Nephron (organoid): ENCODE measurements at regions not wholly inside any gene's neighbourhood (a gene's known extent, or its start where the extent isn't known, plus 50 kb on each side); places are given as distances from the start of the nearest gene placed in this dataset.

Experiments
- H3K27ac Mint-ChIP-seq, 3 experiments: 2 replicates each; pipeline ENCODE4 v1.8.0; 2020; ENCODE audit warnings: mixed read lengths in 3 of 3, mild to moderate bottlenecking in 2 of 3, moderate library complexity in 1 of 3
- H3K27me3 Mint-ChIP-seq: 2 replicates; pipeline ENCODE4 v1.8.0; 2021; ENCODE audit warnings: low read depth, mild to moderate bottlenecking, moderate library complexity, mixed read lengths
- H3K36me3 Mint-ChIP-seq: 2 replicates; pipeline ENCODE4 v1.8.0; 2020; ENCODE audit warnings: low read depth, mixed read lengths
- H3K4me1 Mint-ChIP-seq: 2 replicates; pipeline ENCODE4 v1.8.0; 2020; ENCODE audit warnings: mixed read lengths
- H3K4me3 Mint-ChIP-seq, 3 experiments: 2 replicates each; pipeline ENCODE4 v1.8.0; 2020; ENCODE audit warnings: mild to moderate bottlenecking in 3 of 3, mixed read lengths in 3 of 3, moderate library complexity in 2 of 3
- H3K9me3 Mint-ChIP-seq: 2 replicates; pipeline ENCODE4 v1.8.0; 2020; ENCODE audit warnings: mixed read lengths
- TF ChIP-seq, protein P1 (sequence below), 3 experiments: fragments of 200-600 bp; sonication (generic); IDR thresholded peaks; one replicate each; pipeline ENCODE4 v1.5.0; 2021; ENCODE audit warnings: antibody characterized with exemption in 3 of 3; ENCODE audit not compliant: unreplicated experiment in 3 of 3

DNA sequence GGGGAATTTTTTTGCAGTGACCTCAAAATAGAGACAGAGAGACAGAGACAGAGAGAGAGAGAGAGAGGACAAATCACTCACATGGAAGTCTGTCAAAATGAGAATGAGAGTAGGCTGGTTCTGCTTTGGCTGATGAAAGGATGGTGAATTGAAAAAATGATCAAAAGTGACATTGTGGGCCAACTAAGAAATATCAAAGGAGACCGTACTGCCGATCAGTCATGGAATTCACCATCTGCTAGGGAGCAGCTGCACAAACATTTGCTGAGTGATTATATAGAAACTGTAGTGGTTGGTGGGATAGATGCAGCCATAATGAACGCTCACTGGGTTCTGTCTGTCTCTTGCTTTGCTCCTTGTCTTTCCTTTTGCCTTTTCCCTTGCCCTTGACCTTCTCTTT lies 476.6 kb upstream of the SGCD start:
- no peaks in the 10 kb centered on the region for H3K9me3 Mint-ChIP-seq
- peak overlapping the region; percentile 53 to 87 (median 78) for H3K27ac Mint-ChIP-seq
- H3K4me3 Mint-ChIP-seq = peak overlapping the region in 1 of 3 experiments; percentile 20
- TF ChIP-seq, protein P1, sequence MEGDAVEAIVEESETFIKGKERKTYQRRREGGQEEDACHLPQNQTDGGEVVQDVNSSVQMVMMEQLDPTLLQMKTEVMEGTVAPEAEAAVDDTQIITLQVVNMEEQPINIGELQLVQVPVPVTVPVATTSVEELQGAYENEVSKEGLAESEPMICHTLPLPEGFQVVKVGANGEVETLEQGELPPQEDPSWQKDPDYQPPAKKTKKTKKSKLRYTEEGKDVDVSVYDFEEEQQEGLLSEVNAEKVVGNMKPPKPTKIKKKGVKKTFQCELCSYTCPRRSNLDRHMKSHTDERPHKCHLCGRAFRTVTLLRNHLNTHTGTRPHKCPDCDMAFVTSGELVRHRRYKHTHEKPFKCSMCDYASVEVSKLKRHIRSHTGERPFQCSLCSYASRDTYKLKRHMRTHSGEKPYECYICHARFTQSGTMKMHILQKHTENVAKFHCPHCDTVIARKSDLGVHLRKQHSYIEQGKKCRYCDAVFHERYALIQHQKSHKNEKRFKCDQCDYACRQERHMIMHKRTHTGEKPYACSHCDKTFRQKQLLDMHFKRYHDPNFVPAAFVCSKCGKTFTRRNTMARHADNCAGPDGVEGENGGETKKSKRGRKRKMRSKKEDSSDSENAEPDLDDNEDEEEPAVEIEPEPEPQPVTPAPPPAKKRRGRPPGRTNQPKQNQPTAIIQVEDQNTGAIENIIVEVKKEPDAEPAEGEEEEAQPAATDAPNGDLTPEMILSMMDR (IDR thresholded peaks at IDR 0.05; ENCODE audit: unreplicated experiment in 3 of 3) = no peak
- H3K4me1 Mint-ChIP-seq = peaks cover 38% of the 10 kb centered on the region
- no peaks in the 10 kb centered on the region for H3K36me3 Mint-ChIP-seq
- H3K27me3 Mint-ChIP-seq = no peaks in the 10 kb centered on the region

GRCh38 chr5:155866971-155867370 lies 460.0 kb upstream of the SGCD start:
- H3K9me3 Mint-ChIP-seq = no peaks in the 10 kb centered on the region

GRCh38 chr5:155867522-155868088 lies 459.4 kb upstream of the SGCD start:
- H3K36me3 Mint-ChIP-seq = no peaks in the 10 kb centered on the region
- H3K4me1 Mint-ChIP-seq = peaks cover 11% of the 10 kb centered on the region
- peaks cover 8% of the 10 kb centered on the region for H3K27me3 Mint-ChIP-seq
- no peak overlapping the region for H3K4me3 Mint-ChIP-seq
- TF ChIP-seq, protein P1 (IDR thresholded peaks at IDR 0.05; ENCODE audit: unreplicated experiment in 3 of 3) = no peak
- H3K9me3 Mint-ChIP-seq = no peaks in the 10 kb centered on the region
- no peak overlapping the region for H3K27ac Mint-ChIP-seq

More at GRCh38 chr5:155866971-155867370, 460.0 kb upstream of the SGCD start:
- no peak overlapping the region for H3K27ac Mint-ChIP-seq
- TF ChIP-seq, protein P1 (IDR thresholded peaks at IDR 0.05; ENCODE audit: unreplicated experiment in 3 of 3) = no peak
- H3K4me1 Mint-ChIP-seq = peaks cover 8% of the 10 kb centered on the region
- peaks cover 8% of the 10 kb centered on the region for H3K27me3 Mint-ChIP-seq
- H3K36me3 Mint-ChIP-seq = no peaks in the 10 kb centered on the region
- no peak overlapping the region for H3K4me3 Mint-ChIP-seq

- Mint-ChIP-seq H3K27ac (no peak overlapping the region), H3K36me3 (no peaks in the 10 kb centered on the region), H3K4me3 (no peak overlapping the region), H3K27me3 (peaks cover 8% of the 10 kb centered on the region), H3K4me1 (peaks cover 14% of the 10 kb centered on the region), H3K9me3 (no peaks in the 10 kb centered on the region)
- TF ChIP-seq, protein P1 (IDR thresholded peaks at IDR 0.05; ENCODE audit: unreplicated experiment in 3 of 3) = no peak
Measured at GRCh38 chr5:155870636-155871035, 456.3 kb upstream of the SGCD start.

- no peak overlapping the region for H3K4me3 Mint-ChIP-seq
- H3K4me1 Mint-ChIP-seq = peaks cover 14% of the 10 kb centered on the region
- no peaks in the 10 kb centered on the region for H3K36me3 Mint-ChIP-seq
- H3K27me3 Mint-ChIP-seq = peaks cover 8% of the 10 kb centered on the region
- no peaks in the 10 kb centered on the region for H3K9me3 Mint-ChIP-seq
- TF ChIP-seq, protein P1 (IDR thresholded peaks at IDR 0.05; ENCODE audit: unreplicated experiment in 3 of 3) = no peak
- H3K27ac Mint-ChIP-seq = no peak overlapping the region
Measured at GRCh38 chr5:155871623-155872022, 455.3 kb upstream of the SGCD start.

GRCh38 chr5:155872629-155873220 lies 454.2 kb upstream of the SGCD start:
- Mint-ChIP-seq H3K36me3 (no peaks in the 10 kb centered on the region), H3K27ac (no peak overlapping the region), H3K27me3 (peaks cover 8% of the 10 kb centered on the region), H3K4me3 (no peak overlapping the region), H3K9me3 (no peaks in the 10 kb centered on the region), H3K4me1 (peaks cover 14% of the 10 kb centered on the region)
- TF ChIP-seq, protein P1 (IDR thresholded peaks at IDR 0.05; ENCODE audit: unreplicated experiment in 3 of 3) = no peak
